Hepatocyte (in vitro differentiated cells): ENCODE measurements at regions not wholly inside any gene's neighbourhood (a gene's known extent, or its start where the extent isn't known, plus 50 kb on each side); places are given as distances from the start of the nearest gene placed in this dataset.

Experiments
- CTCF ChIP-seq: fragments of 200-600 bp; sonication (generic); IDR thresholded peaks from 2 replicates; pipeline ENCODE4 v1.5.1; 2016; ENCODE audit warnings: antibody characterized with exemption, mild to moderate bottlenecking; ENCODE audit not compliant: poor library complexity
- EZH2 ChIP-seq: fragments of 200-600 bp; sonication (generic); IDR thresholded peaks from 2 replicates; pipeline ENCODE4 v1.6.1; 2016; ENCODE audit warnings: antibody characterized with exemption, mild to moderate bottlenecking, borderline replicate concordance
- EZH2phosphoT487 ChIP-seq: fragments of 200-600 bp; sonication (generic); IDR thresholded peaks from one replicate; pipeline ENCODE4 v1.6.1; 2018; ENCODE audit warnings: antibody characterized with exemption, mild to moderate bottlenecking, low read depth, moderate library complexity; ENCODE audit not compliant: unreplicated experiment, severe bottlenecking

- TF ChIP-seq CTCF: no peak
- TF ChIP-seq EZH2: no peak
- no peak for TF ChIP-seq EZH2phosphoT487
These were observed 62.7 kb downstream of the ATOH1 start for GRCh38 chr4:93891244-93891643.
